ENCODE measurements at regions not wholly inside any gene's neighbourhood (a gene's known extent, or its start where the extent isn't known, plus 50 kb on each side); places are given as distances from the start of the nearest gene placed in this dataset.

- TF ChIP-seq CTCF (IDR thresholded peaks at IDR 0.05; ENCODE audit: low read depth, low read length) (no peak), POLR2A (IDR thresholded peaks at IDR 0.05; ENCODE audit: extremely low read depth, insufficient read length) (no peak)
These were observed 407.5 kb upstream of the PRKCQ start for GRCh38 chr10:6987536-6987945.

Data from NB4 (cell line).